ENCODE measurements at regions not wholly inside any gene's neighbourhood (a gene's known extent, or its start where the extent isn't known, plus 50 kb on each side); places are given as distances from the start of the nearest gene placed in this dataset.
A peak's percentile ranks its signal among the peaks of the same experiment; 100 is the strongest.

GRCh38 chr6:43907789-43908472, 137.9 kb downstream of the VEGFA start:
- WGBS (ENCODE audit: insufficient coverage, low coverage, missing lambda C conversion rate) = 64% methylated on average over 4 of the region's 4 CpGs
- Histone ChIP-seq H3K79me2 (ENCODE audit: control insufficient read depth, insufficient read depth, low read length) (no peaks in the 10 kb centered on the region), H3K9ac (ENCODE audit: insufficient read depth in 1 of 2, low read depth in 2 of 2, low read length in 2 of 2) (peak overlapping the region in 1 of 2 experiments; percentile 18; a peak in 1 of 4 replicates), H3K4me3 (no peak overlapping the region), H3K9me3 (replicated peaks; ENCODE audit: control insufficient read depth, insufficient read depth, low read depth, low read length) (no peaks in the 10 kb centered on the region), H3K4me2 (ENCODE audit: insufficient read depth, low read length) (no peak overlapping the region), H3K27me3 (ENCODE audit: control insufficient read depth in 2 of 2, insufficient read depth in 2 of 2, low read length in 2 of 2) (no peaks in the 10 kb centered on the region), H2AFZ (ENCODE audit: low read depth, low read length) (no peak overlapping the region), H3K9me1 (ENCODE audit: control insufficient read depth, insufficient read depth, low read length) (no peaks in the 10 kb centered on the region), H3K4me1 (replicated peaks in 1 of 2; ENCODE audit: control insufficient read depth in 2 of 2, insufficient read depth in 2 of 2, low read length in 2 of 2) (peaks cover 21 to 48% of the 10 kb centered on the region in 2 experiments), H3K27ac (ENCODE audit: extremely low read depth, low read depth, low read length) (no peak overlapping the region), H3K36me3 (ENCODE audit: control insufficient read depth, insufficient read depth, low read length) (no peaks in the 10 kb centered on the region), H4K20me1 (replicated peaks; ENCODE audit: control insufficient read depth, insufficient read depth, low read length) (no peaks in the 10 kb centered on the region)
- DNase-seq (ENCODE audit: extremely low read depth in 1 of 4, low spot score in 3 of 4) = no peak
- ATAC-seq = no peak
- intact Hi-C loops (cut with micrococcal nuclease) (no loop called here), in situ Hi-C loops (cut with MboI) (no loop called here)
- ChIA-PET CTCF (ENCODE audit: low intra/inter-chr PET ratio) (no interaction called here), POLR2A (interaction anchor here (0.6 to 1.4 kb wide), 6 partner anchors 8 to 270 kb away, joined by 3 to 4 read pairs (median 4); no protein-coding TSS in a partner anchor)
- BruUV-seq (replicated peaks) = no TSS peak
- TF ChIP-seq ADNP (tag; IDR thresholded peaks at IDR 0.05) = 0 out of 2 replicates have a peak, but pooled peaks have one; percentile 64
- TF ChIP-seq SMARCA5 (IDR thresholded peaks at IDR 0.05) = peak; percentile 86; the same call in 1 of the 2 replicates
- peak; percentile 97 for TF ChIP-seq RBM25 (IDR thresholded peaks at IDR 0.05; ENCODE audit: low read depth, low read length, severe bottlenecking)
- peak; percentile 93 for TF ChIP-seq ZFP36 (IDR thresholded peaks at IDR 0.05; ENCODE audit: low read depth, low read length, partially characterized antibody)
- no peak for TF ChIP-seq ZBED1 (IDR thresholded peaks at IDR 0.05)
- peak; percentile 28; the same call in 1 of the 2 replicates for TF ChIP-seq ZNF589 (CRISPR knock-in tag; IDR thresholded peaks at IDR 0.05; ENCODE audit: low read depth)
- TF ChIP-seq, protein P1, sequence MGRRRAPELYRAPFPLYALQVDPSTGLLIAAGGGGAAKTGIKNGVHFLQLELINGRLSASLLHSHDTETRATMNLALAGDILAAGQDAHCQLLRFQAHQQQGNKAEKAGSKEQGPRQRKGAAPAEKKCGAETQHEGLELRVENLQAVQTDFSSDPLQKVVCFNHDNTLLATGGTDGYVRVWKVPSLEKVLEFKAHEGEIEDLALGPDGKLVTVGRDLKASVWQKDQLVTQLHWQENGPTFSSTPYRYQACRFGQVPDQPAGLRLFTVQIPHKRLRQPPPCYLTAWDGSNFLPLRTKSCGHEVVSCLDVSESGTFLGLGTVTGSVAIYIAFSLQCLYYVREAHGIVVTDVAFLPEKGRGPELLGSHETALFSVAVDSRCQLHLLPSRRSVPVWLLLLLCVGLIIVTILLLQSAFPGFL (CRISPR knock-in tag; IDR thresholded peaks at IDR 0.05) = no peak
- TF ChIP-seq RFX7 (CRISPR knock-in tag; IDR thresholded peaks at IDR 0.05) = no peak
- TF ChIP-seq RCOR1 (IDR thresholded peaks at IDR 0.05; ENCODE audit: borderline replicate concordance in 1 of 2, low read depth in 2 of 2, low read length in 2 of 2) = peak in 1 of 2 experiments; percentile 71; a peak in 2 of 4 replicates
- 0 out of 2 replicates have a peak, but pooled peaks have one; percentile 15 for TF ChIP-seq POLR2G (IDR thresholded peaks at IDR 0.05; ENCODE audit: low read depth, low read length)
- 0 out of 2 replicates have a peak, but pooled peaks have one; percentile 77 for TF ChIP-seq HDAC2 (IDR thresholded peaks at IDR 0.05)
- no peak for TF ChIP-seq SMARCE1 (IDR thresholded peaks at IDR 0.05)
- TF ChIP-seq IFI16 (CRISPR knock-in tag; IDR thresholded peaks at IDR 0.05) = no peak
- peak; percentile 95; the same call in 1 of the 2 replicates for TF ChIP-seq BCOR (IDR thresholded peaks at IDR 0.05)
- TF ChIP-seq ZNF175 (CRISPR knock-in tag; IDR thresholded peaks at IDR 0.05; ENCODE audit: low read depth) = no peak
- peak; percentile 60 to 65; a peak in 3 of 4 replicates for TF ChIP-seq KDM1A (IDR thresholded peaks at IDR 0.05)
- no peak for TF ChIP-seq OTX1 (CRISPR knock-in tag; IDR thresholded peaks at IDR 0.05)
- no peak for TF ChIP-seq CEBPZ (IDR thresholded peaks at IDR 0.05; ENCODE audit: borderline replicate concordance, low read depth, low read length)
- no peak for FAIRE-seq

All from K562 (cell line).